Activated CD8-positive, alpha-beta memory T cell treated with anti-CD3 and anti-CD28 coated beads, Interleukin-2, amount 50 U/mL, for 48 hours (primary cell): ENCODE measurements at regions not wholly inside any gene's neighbourhood (a gene's known extent, or its start where the extent isn't known, plus 50 kb on each side); places are given as distances from the start of the nearest gene placed in this dataset.
A peak's percentile ranks its signal among the peaks of the same experiment; 100 is the strongest.

Source experiments
- DNase-seq: peaks from one replicate; pipeline ENCODE4 v3.0.0-alpha.2; 2020

DNA sequence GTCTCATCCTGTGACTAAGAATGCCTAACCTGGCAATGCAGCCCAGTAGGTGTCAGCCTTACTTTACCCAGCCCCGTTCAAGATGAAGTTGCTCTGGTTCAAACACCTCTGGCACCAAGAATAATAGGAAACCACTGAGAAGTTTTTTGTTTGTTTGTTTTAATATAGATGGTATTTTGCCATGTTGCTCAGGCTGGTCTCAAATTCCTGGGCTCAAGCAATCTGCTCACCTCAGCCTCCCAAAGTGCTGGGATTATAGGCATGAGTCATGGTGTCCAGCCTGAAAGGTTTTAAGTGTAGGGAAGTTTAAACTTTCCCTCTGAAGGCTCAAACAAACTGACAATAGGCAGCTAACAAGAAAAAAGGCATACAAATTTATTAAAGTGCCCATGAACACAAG is 51.2 kb upstream of the ABCC4 start:
- no peak for DNase-seq

DNA sequence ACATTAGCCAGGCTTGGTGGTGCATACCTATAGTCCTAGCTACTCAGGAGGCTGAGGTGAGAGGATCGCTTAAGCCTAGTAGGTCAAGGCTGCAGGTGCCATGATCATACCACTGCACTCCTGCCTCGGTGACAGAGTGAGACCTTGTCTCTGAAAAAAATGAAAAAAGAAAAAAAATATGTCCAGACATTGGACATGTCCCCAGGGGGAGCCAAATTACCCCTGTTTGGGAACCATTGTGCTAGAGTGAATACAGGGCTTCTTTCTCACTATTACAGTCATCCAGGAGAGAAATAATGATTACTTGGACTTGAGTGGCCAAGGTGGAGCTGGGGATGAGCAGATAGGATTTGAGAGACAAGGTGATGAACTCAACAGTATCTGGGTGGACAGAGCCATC is 52.9 kb upstream of the ABCC4 start:
- no peak for DNase-seq

DNA sequence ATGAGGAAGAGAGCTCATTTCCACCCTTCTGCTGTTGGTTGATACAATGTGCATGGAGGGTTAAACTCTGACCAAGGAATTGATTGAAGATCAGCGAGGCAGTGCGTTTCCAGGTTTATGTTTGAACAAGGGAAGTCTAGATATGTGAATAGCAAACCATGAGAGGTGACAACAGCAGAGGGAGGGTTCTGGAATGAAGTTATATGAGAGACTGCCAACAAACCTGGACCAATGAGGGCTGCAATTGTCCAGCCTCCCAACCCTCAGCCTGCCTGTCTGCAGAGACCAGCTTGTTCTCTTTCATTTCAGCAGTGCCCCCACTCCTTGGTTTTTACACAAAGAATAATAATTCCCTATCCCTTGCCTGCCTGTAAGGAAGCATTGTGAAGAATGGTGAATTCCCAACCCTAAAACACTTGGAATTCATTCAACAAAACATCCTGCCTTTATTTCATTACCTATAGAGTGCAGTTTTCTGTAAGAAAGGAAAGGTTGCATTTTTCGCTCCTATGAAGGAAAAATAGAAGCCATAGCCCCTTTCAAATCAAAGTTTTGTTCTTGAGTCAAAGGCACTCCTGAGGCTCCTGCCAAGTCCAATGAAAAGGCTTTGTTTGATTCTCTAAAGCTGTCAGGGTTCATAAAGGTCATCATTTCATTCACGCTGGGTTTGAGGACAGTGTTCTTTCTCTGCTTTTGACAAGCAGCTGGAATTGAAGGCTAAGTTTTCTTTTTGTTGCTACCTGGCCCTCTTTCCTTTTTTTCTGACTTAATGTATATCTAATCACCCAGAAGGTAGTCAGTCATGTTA is 53.6 kb upstream of the ABCC4 start:
- no peak for DNase-seq

DNA sequence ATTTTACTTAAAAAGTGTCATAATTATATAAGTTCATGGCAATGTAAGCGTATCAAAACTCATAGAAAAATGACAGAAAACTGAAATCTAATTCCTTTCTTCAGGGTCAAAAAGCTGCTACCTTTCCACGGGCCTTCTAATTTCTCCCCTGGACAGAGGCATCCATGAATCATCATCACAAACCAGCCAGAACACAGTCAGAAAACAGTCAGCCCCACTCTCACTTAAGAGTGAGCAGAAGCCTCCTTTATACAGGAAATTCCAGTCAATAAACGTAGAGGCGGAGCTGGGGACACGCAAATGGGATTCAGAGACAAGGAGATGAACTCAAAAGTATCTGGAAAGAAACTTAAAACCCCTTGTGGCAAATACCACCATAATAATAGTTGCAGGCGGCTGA is 54.2 kb upstream of the ABCC4 start:
- no peak for DNase-seq

DNA sequence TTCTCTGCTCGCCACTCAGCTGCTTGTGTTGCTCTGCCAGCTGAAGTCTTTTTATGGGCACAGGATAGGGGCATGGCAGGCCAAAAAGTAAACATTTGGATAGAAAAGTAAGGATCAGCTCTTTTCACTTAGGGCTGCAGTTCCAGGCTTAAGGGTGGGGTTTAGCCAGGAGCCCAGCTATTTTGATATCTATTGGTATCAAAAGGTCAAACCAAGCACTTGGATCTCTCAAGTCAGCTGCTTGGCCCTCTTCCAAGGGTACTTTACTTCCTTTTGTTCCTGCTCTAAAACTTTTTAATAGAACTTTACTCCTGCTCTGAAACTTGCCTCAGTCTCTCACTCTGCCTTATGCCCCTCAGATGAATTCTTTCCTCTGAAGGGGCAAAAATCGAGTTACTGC is 55.7 kb upstream of the ABCC4 start:
- DNase-seq: no peak

DNA sequence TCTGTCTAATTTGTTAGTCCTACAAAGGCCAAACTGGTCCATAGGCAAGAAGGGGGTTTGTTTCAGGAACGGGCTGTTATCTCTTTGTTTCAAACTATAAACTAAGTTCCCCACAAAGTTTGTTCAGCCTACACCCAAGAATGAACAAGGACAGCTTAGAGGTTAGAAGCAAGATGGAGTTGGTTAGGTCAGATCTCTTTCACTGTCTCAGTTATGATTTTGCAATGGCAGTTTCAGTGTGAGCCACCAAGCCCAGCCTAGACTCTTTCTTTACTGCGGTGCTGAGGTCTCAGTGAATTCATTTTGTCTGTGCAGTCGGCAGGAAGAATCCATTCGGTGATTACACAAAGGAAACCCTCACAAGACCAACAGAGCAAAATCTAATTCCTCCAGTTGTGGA is 56.6 kb upstream of the ABCC4 start:
- DNase-seq: no peak

DNA sequence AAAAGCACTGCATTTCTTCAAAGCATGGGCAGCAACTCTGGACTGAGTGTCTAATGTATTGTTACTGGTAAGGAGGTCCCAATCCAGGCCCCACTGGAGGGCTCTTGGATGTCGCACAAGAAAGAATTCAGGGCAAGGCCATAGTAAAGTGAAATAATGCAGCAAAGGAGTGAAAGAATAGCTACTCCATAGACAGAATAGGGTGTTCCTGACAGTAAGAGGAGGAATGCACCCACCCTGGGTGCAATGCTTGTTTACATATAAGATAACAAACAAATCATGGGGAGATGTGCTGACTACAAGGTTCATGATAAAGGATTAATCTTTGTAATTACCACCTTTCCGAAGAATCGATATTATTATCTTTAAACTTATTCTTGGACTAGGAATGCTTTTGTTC is 58.8 kb upstream of the ABCC4 start:
- DNase-seq: no peak

DNA sequence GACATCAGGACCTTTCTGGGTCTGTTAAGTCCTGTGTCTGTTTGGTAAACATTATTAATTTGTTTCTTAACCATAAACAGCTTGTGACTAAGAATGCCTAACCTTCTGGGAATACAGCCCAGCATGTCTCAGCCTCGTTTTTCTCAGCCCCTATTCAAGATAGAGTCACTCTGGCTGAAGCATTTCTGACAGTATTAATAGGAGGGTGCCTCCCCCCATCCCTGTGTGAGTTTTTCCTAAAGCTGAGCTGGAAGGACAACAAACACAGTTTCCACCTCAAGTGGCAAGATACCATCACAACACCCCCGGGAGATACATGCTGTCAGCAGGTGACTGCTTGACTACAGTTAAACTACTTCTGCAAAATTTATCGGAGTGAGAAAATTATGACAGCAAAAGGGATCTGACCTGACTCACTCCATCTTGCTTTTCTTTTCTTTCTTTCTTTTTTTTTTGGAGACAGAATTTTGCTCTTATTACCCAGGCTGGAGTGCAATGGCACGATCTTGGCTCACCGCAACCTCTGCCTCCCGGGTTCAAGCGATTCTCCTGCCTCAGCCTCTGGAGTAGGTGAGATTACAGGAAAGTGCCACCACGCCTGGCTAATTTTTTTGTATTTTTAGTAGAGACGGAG is 59.3 kb upstream of the ABCC4 start:
- DNase-seq: no peak

DNA sequence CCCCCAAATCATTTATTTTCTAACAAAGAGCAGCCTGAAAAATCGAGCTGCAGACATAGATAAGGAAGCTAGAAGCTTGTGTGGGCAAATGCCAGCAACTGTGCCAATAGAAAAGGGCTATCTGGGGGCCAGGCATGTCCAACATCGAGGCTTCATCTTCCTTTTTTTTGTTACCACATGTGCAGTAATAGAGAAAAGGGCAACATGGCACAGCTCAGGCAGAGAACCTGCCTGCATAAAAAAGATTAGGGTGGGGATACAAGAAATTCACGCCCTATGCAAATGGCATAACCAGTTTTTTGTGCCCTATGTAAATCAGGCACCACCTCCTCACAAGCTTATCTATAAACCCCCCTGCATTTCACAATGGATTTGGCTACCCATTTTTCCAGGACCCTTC is 60.4 kb upstream of the ABCC4 start:
- no peak for DNase-seq

DNA sequence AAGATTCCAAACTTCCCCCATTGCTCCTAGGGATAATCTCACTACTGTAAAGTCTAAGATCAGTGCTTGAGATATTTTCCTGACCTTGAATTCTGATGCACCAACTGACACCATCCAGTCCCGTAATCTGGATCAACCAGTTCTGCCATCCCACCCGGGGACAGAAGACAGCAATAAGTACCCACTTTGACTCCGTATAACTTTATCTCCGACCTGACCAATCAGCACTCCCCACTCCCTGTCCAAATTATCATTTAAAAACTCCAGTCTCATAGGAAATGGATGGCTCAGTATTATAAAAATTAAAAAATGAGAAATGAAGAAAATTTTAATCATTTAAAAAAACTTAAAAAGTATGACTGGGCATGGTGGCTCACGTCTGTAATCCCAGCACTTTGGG is 61.4 kb upstream of the ABCC4 start:
- no peak for DNase-seq

DNA sequence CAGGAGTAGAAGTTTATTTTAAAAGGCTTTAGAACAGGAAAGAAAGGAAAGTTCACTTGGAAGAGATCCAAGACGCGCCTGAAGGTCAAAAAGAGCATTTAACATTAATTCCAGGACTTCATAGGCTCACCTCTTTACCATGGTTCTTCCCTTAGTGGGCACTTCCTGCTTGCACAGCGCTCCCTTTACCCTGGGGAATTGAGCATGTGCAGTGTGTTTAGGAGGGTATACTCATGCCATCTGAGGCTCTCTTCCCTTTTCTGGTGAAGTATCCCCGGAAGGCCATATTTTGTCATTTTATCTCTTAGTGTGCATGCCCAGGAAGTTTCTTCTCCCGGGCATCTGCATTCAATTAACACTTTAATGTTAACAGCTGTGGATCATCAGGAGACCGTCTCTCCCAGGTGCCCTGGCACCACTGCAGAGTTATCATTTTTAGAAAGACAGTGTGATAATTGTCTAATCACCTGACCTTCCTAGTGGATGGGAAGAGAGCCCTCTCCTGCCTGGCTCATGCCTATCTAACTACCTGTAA is 66.1 kb upstream of the ABCC4 start:
- DNase-seq: no peak

DNA sequence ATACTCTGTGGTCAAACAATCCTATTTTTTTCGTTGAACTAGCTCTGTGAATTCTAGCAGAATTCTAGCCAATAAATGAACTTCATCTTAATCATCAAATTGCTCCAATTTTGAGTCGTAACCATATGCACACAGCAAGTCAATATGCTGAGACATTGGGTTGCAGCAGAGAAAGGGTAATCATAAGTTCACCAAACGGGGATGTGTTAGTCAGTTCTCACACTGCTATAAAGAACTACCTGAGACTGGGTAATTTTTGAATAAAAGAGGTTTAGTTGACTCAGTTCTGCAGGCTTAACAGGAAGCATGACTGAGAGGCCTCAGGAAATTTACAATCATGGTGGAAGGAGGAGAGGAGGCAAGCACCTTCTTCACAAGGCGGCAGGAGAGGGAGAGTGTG is 67.7 kb upstream of the ABCC4 start:
- no peak for DNase-seq

DNA sequence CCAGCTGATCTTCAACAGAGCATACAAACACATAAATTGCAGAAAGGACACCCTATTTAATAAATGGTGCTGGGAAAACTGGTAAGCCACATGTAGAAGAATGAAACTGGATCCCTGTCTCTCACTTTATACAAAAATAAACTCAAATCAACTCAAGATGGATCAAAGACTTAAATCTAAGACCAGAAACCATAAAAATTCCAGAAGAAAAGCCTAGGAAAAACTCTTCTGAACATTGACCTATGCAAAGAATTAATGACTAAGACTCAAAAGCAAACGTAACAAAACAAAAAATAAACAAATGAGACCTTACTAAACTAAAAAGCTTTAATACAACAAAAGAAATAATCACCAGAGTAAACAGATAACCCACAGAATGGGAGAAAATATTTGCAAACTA is 74.5 kb upstream of the ABCC4 start:
- DNase-seq: no peak

DNA sequence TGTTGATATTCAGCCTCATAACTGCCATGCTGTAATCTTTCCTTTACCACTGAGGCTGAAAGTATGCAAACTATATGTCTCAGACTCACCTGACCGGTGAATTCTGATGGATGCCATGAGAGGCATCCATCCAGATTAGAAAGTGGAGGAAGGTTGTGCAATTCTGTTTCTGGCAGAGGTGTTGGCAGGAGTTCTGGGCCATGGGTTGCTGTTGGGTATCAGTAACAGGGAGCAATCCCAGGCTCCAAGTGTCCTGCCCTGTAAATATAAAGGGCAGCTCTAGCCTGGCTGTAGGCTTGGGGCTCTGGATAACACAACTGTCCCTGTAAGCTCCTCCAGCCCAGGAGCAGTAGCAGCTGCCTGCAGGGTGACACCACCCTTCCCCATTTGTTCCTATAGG is 77.4 kb upstream of the ABCC4 start:
- DNase-seq: no peak

DNA sequence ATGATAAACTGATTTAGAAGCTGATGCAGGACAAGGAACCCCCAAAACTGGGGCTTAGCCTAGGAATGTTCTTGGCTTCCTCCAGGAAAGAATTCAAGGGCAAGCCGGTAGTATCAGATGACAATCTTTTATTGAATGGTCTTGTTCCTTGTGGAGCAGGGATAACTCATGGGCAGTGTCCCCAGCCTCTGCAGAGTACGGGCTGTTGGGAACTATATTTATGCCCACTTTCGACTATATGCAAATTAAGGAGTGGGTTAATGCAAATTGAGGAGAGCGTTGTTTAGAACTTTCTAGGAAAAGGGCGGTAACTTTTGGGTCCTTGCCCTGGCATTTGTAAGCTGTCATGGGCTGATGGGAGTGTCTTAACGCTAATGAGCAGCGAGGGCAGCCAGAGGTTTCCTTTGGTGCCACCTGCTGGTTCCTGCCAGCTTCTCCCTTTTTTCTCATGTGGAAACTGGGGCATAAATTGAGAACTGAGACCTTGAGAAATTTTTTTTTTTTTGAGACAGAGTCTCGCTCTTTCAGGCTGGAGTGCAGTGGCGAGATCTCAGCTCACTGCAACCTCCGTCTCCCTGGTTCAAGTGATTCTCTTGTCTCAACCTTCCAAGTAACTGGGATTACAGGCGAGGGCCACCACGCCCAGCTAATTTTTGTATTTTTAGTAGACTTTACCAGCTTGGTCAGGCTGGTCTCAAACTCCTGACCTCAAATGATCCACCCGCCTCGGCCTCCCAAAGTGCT is 79.4 kb upstream of the ABCC4 start:
- DNase-seq: peak; percentile 69

DNA sequence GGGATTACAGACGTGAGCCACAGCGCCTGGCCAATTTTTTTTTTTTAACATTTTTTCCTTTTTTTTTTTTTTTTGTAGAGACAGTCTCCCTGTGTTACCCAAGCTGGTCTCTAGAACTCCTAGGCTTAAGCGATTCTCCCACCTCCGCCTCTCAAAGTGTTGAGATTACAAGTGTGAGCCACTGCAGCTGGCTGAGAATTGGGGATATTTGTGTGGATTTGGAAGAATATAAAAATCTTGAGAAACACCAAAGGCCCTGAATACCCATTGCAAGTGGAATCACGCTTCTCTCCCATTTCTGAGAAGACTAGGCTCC is 79.9 kb upstream of the ABCC4 start:
- no peak for DNase-seq

DNA sequence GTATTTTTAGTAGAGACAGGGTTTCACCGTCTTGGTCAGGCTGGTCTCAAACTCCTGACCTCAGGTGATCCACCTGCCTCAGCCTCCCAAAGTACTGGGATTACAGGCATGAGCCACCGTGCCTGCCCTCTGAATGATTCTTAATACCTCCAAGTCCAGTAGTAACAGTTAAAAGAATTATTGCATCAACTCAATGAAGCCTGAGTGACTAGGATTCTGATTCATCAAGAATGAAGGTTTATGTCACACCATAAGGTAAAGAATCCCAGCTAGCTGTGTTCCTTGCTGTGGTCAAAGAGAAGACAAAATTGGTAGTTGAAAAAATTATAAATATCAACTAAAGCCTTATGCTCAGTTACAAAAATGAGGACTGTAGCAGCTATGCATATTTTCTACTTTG is 81.2 kb upstream of the ABCC4 start:
- no peak for DNase-seq

DNA sequence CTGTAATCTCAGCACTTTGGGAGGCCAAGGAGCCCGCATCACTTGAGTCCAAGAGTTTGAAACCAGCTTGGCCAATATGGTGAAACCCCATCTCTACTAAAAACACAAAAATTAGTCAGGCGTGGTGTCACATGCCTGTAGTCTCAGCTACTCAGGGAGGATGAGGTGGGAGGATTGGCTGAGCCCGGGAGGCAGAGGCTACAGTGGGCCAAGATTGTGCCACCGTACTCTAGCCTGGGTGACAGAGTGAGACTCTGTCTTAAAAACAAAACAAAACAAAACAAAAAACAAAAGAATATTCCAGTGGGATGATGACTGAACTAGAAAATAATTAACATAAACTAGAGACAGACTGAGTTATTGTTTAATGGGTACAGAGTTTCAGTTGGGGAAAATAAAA is 81.7 kb upstream of the ABCC4 start:
- DNase-seq: no peak

DNA sequence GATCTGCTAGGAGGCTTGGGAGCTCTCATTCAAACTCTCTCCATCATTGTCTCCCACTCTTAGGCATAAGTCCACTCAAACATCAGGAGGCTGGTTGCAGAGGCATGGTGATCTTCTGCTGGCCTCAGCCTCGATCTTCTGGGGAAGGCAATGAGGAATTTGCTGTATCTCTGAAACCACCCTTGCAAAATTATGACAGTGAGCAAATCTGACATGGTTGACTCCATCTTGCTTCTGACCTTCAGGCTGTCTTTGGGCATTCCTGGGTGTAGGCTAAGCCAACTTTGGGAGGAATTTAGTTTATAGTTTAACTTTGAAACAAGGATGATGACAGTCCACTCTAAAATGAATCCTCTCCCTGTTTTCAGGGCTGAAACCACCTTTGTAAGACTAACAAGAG is 84.1 kb upstream of the ABCC4 start:
- DNase-seq: no peak

DNA sequence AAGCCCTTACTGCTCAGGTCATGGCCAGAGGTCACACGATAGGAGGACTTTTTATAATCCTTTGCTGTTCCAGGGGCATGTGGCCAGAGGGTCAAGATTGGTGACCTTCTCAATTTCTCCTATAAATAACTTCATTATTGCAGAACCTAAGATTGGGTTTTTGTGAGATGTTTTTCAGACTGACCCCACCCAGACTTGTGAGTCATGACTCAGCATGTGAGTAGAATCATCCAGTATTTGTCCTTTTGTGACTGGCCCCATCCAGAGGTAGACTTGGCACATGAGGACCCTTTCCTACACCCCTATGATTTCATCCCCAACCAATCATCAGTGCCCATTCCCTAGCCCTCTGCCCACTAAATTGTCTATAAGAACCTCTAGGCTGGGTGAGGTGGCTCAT is 84.5 kb upstream of the ABCC4 start:
- DNase-seq: no peak

DNA sequence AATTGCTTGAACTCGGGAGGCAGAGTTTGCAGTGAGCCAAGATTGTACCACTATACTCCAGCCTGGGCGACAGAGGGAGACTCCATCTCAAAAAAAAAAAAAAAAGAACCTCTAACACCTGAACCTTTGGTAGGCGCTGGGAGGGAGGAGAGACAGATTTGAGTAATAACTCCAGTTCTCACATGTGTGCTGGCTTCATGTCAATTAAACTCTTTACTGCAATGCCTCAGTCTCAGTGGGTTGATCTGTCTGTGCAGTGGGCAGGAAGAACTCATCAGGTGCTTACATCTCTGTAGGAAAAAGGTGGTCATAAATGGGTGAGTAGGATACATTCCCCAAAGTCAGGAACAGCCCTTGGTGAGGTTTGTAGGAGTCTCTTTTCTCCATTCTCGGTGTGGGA is 85.1 kb upstream of the ABCC4 start:
- DNase-seq: no peak

DNA sequence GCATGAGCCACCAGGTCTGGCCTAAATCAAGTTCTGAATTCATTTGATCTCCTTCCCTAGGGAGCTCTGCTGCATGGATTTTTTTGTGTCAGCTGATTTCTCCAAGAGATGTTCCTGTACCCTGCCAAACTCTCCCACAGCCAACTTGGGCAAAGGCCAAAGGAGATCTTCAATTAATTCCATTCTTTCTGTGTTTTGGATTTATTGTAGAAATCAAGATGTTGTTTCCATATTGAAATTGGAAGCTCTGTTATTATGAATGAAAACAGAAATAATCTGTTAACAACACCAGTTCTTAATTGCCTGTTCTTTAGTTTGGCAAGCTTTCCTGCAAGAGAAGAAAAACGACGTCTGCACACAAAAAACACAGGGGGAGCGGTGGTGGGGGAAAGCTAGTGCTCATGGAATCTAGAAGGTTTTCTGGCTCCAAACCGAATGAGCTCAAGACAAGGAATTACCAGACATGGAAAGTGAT is 86.5 kb upstream of the ABCC4 start:
- no peak for DNase-seq

DNA sequence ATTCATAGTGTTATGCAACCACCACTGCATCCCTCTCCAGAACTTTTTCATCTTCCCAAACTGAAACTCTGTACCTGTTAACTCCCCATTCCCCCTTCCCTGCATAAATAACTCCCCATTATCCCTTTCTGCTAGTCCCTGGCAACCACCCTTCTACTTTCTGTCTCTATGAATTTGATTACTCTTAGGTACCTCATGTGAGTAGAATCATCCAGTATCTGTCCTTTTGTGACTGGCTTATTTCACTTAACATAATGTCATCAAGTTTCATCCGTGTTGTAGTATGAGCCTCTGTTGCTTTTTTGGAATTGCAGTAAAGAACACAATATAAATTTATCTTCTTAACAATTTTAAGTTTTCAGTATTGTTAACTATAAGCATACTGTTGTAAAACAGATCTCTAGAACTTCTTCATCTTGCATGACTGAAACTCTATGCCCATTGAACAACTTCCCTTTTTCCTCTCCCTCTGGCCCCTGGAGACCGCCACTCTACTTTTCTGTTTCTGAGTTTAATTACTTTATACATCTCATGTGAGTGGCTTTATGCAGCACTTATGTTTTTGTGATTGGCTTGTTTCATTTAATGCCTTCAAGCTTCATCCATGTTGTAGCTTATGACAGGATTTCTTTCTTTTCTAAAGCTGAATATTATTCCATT is 87.3 kb upstream of the ABCC4 start:
- DNase-seq: no peak

DNA sequence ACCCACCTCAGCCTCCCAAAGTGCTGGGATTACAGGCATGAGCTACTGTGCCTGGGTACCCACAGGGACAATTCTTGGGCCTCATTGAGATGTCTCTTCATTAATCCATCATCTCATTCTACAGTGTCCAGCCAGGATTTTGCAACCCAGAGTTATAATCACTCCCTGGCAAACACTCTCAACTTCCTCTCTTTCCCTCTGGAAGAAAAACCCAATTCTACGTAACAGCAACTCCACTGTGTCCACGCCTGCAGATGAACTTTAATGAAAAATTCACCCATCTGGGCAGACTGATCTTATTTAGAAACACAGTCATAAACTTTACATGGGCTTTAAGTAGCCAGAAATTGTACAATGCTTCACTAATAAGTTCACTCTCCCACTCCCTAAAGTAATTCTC is 90.1 kb upstream of the ABCC4 start:
- DNase-seq: no peak
